ENCODE measurements at regions not wholly inside any gene's neighbourhood (a gene's known extent, or its start where the extent isn't known, plus 50 kb on each side); places are given as distances from the start of the nearest gene placed in this dataset.

DNA sequence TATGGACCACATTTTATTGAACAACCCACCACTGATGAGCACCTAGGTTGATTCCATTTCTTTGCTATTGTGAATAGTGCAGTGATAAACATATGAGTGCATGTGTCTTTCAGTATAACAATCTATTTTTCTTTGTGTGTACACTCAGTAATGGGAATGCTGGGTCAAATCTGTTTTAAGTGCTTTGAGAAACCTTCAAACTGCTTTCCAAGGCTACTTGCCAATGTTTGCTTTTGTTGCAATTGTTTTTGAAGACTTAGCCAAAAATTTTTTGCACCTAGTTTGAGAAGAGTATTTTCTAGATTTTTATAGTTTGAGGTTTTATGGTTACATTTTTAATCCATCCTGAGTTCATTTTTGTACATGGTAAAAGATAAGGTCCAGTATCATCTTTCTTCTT, 587.4 kb upstream of the SETBP1 start:
- no peaks in the 10 kb centered on the region for H3K9me3 ChIP-seq (ENCODE audit: low read length)
- H3K4me1 ChIP-seq (ENCODE audit: insufficient read depth, low read length), result no peaks in the 10 kb centered on the region
- no peak overlapping the region for H3K4me3 Mint-ChIP-seq
- H3K4me3 ChIP-seq (ENCODE audit: low read length), result no peak overlapping the region
- no peaks in the 10 kb centered on the region for H3K27me3 ChIP-seq (ENCODE audit: insufficient read depth, low read length, poor library complexity, severe bottlenecking)
- H3K9me3 Mint-ChIP-seq, result peaks cover 0 to 15% (median 8%) of the 10 kb centered on the region in 5 donors
- no peaks in the 10 kb centered on the region for H3K36me3 ChIP-seq (ENCODE audit: insufficient read depth, low read length)
- CTCF ChIA-PET, result no interaction called here
- H3K27ac Mint-ChIP-seq, result no peak overlapping the region
- no peaks in the 10 kb centered on the region for H3K36me3 Mint-ChIP-seq
- no peak for DNase-seq
- POLR2A ChIA-PET, result no interaction called here
- no peaks in the 10 kb centered on the region for H3K4me1 Mint-ChIP-seq
- H3K27me3 Mint-ChIP-seq, result no peaks in the 10 kb centered on the region
- H3K27ac ChIP-seq (ENCODE audit: low read depth, low read length), result no peak overlapping the region

DNA sequence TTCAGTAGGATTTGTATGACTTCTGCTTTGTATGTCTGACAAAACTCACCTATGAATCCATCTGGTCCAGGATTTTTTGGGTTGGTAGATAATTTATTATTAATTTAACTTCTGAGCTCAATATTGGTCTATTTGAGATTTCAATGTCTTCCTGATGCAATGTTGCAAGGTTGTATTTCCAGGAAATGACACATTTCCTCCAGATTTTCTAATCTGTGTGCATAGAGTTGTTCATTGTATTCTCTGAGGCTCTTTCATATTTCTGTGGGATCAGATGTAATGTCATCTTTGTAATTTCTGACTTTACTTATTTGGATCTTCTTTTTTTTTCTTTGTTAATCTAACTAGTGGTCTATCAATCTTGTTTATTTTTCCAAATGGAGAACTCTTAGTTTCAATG, 584.7 kb upstream of the SETBP1 start:
- Histone ChIP-seq H3K4me3 (ENCODE audit: low read length) (no peak overlapping the region), H3K27ac (ENCODE audit: low read depth, low read length) (no peak overlapping the region), H3K9me3 (ENCODE audit: low read length) (no peaks in the 10 kb centered on the region), H3K36me3 (ENCODE audit: insufficient read depth, low read length) (no peaks in the 10 kb centered on the region), H3K4me1 (ENCODE audit: insufficient read depth, low read length) (no peaks in the 10 kb centered on the region), H3K27me3 (ENCODE audit: insufficient read depth, low read length, poor library complexity, severe bottlenecking) (no peaks in the 10 kb centered on the region)
- no peak for DNase-seq
- ChIA-PET CTCF (no interaction called here), POLR2A (no interaction called here)
- H3K4me1 Mint-ChIP-seq, result no peaks in the 10 kb centered on the region
- no peak overlapping the region for H3K27ac Mint-ChIP-seq
- H3K9me3 Mint-ChIP-seq, result peaks cover 1 to 22% (median 8%) of the 10 kb centered on the region in 5 donors
- H3K4me3 Mint-ChIP-seq, result no peak overlapping the region
- H3K36me3 Mint-ChIP-seq, result no peaks in the 10 kb centered on the region
- no peaks in the 10 kb centered on the region for H3K27me3 Mint-ChIP-seq

- Histone ChIP-seq H3K27ac (ENCODE audit: low read depth, low read length) (no peak overlapping the region), H3K4me3 (ENCODE audit: low read length) (no peak overlapping the region), H3K27me3 (ENCODE audit: insufficient read depth, low read length, poor library complexity, severe bottlenecking) (no peaks in the 10 kb centered on the region), H3K9me3 (ENCODE audit: low read length) (no peaks in the 10 kb centered on the region), H3K4me1 (ENCODE audit: insufficient read depth, low read length) (no peaks in the 10 kb centered on the region), H3K36me3 (ENCODE audit: insufficient read depth, low read length) (no peaks in the 10 kb centered on the region)
- Mint-ChIP-seq H3K27ac (no peak overlapping the region), H3K4me3 (no peak overlapping the region), H3K36me3 (no peaks in the 10 kb centered on the region), H3K4me1 (no peaks in the 10 kb centered on the region), H3K27me3 (no peaks in the 10 kb centered on the region), H3K9me3 (peaks cover 1 to 20% (median 8%) of the 10 kb centered on the region in 5 donors)
- no peak for DNase-seq
- POLR2A ChIA-PET, result no interaction called here
- CTCF ChIA-PET, result no interaction called here
Measured at GRCh38 chr18:44098551-44099098, 582.1 kb upstream of the SETBP1 start.

GRCh38 chr18:44107187-44107586, 573.5 kb upstream of the SETBP1 start:
- Mint-ChIP-seq H3K27ac (no peak overlapping the region), H3K9me3 (peaks cover 0 to 12% (median 0%) of the 10 kb centered on the region in 5 donors), H3K4me3 (no peak overlapping the region), H3K36me3 (no peaks in the 10 kb centered on the region), H3K4me1 (no peaks in the 10 kb centered on the region), H3K27me3 (no peaks in the 10 kb centered on the region)
- Histone ChIP-seq H3K9me3 (ENCODE audit: low read length) (no peaks in the 10 kb centered on the region), H3K4me1 (ENCODE audit: insufficient read depth, low read length) (no peaks in the 10 kb centered on the region), H3K36me3 (ENCODE audit: insufficient read depth, low read length) (no peaks in the 10 kb centered on the region), H3K27me3 (ENCODE audit: insufficient read depth, low read length, poor library complexity, severe bottlenecking) (no peaks in the 10 kb centered on the region), H3K4me3 (ENCODE audit: low read length) (no peak overlapping the region), H3K27ac (ENCODE audit: low read depth, low read length) (no peak overlapping the region)
- CTCF ChIA-PET, result no interaction called here
- no peak for DNase-seq
- POLR2A ChIA-PET, result no interaction called here

DNA sequence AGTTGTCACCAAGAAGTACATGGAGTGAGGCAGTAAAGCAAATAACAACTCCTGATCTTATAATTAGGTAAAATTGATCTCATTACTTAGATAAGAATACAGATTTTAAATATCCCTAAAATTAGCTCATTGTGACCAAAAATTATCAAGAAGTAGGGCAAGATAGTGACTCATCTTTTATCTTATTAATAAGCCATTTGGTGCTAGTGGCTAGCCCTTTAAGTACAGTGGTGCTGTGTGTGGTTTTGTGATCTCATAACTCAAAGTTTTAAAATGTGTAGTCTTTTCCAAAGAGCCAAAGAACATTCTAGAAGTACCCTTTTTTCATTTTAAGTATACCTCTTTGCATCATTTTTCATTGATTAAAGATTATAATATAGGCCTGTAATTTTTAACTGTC, 569.4 kb upstream of the SETBP1 start:
- POLR2A ChIA-PET, result no interaction called here

DNA sequence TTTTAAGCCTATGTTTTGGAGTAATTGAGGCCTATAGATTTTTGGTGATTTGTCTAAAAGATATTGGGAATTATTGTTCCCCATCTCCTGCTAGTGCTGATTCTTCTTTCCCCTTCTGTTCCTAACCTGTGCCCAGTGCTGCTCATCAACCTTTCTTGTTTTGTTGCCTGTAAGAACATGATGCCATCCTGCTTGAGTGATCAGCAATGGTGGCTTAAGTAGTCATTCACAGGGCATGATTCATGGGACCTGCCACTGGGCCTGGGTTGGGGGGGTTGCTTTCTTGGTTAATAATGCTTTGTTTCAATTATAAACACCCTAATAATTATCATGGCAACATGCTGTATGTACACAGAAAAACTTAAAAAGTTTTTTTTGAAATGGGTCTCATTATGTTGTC, 562.9 kb upstream of the SETBP1 start:
- no peak overlapping the region for H3K4me3 ChIP-seq (ENCODE audit: low read length)
- Mint-ChIP-seq H3K4me3 (no peak overlapping the region), H3K4me1 (no peaks in the 10 kb centered on the region), H3K9me3 (peaks cover 0 to 17% (median 0%) of the 10 kb centered on the region in 5 donors), H3K27me3 (peaks cover 0 to 2% of the 10 kb centered on the region in 2 donors), H3K27ac (no peak overlapping the region), H3K36me3 (no peaks in the 10 kb centered on the region)
- ChIA-PET POLR2A (no interaction called here), CTCF (no interaction called here)
- DNase-seq, result no peak
- no peaks in the 10 kb centered on the region for H3K36me3 ChIP-seq (ENCODE audit: insufficient read depth, low read length)
- H3K27ac ChIP-seq (ENCODE audit: low read depth, low read length), result no peak overlapping the region
- no peaks in the 10 kb centered on the region for H3K9me3 ChIP-seq (ENCODE audit: low read length)
- no peaks in the 10 kb centered on the region for H3K27me3 ChIP-seq (ENCODE audit: insufficient read depth, low read length, poor library complexity, severe bottlenecking)
- H3K4me1 ChIP-seq (ENCODE audit: insufficient read depth, low read length), result no peaks in the 10 kb centered on the region

More for the DNA sequence above, 569.4 kb upstream of the SETBP1 start:
- Mint-ChIP-seq H3K4me1 (no peaks in the 10 kb centered on the region), H3K36me3 (no peaks in the 10 kb centered on the region), H3K9me3 (peaks cover 0 to 15% (median 2%) of the 10 kb centered on the region in 5 donors), H3K27ac (no peak overlapping the region), H3K27me3 (no peaks in the 10 kb centered on the region), H3K4me3 (no peak overlapping the region)
- Histone ChIP-seq H3K27me3 (ENCODE audit: insufficient read depth, low read length, poor library complexity, severe bottlenecking) (no peaks in the 10 kb centered on the region), H3K27ac (ENCODE audit: low read depth, low read length) (no peak overlapping the region), H3K4me3 (ENCODE audit: low read length) (no peak overlapping the region), H3K9me3 (ENCODE audit: low read length) (no peaks in the 10 kb centered on the region), H3K36me3 (ENCODE audit: insufficient read depth, low read length) (no peaks in the 10 kb centered on the region), H3K4me1 (ENCODE audit: insufficient read depth, low read length) (no peaks in the 10 kb centered on the region)
- DNase-seq, result no peak
- CTCF ChIA-PET, result no interaction called here

DNA sequence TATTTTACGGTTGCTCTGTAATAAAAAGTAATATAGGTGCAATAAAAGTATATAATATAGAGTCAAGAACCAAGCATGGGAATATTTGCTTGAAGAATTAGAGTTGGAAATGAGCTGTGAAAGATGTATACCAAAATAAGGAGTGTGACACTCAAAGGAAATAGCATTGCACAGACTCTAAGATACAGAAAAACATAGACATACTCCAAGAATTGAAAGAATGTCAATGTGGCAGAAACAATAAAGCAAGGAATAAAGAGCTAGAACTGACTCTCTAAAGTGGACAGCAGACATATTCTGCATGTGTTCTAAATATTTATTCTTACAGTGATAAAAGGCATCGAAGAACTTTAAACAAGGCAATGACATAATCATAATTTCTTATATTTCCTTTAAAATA, 561.1 kb upstream of the SETBP1 start:
- no peaks in the 10 kb centered on the region for H3K4me1 Mint-ChIP-seq
- H3K36me3 ChIP-seq (ENCODE audit: insufficient read depth, low read length), result no peaks in the 10 kb centered on the region
- ChIA-PET POLR2A (no interaction called here), CTCF (no interaction called here)
- no peak overlapping the region for H3K27ac ChIP-seq (ENCODE audit: low read depth, low read length)
- peaks cover 0 to 7% (median 2%) of the 10 kb centered on the region in 5 donors for H3K9me3 Mint-ChIP-seq
- DNase-seq, result no peak
- no peaks in the 10 kb centered on the region for H3K27me3 ChIP-seq (ENCODE audit: insufficient read depth, low read length, poor library complexity, severe bottlenecking)
- H3K36me3 Mint-ChIP-seq, result no peaks in the 10 kb centered on the region
- no peaks in the 10 kb centered on the region for H3K4me1 ChIP-seq (ENCODE audit: insufficient read depth, low read length)
- no peaks in the 10 kb centered on the region for H3K9me3 ChIP-seq (ENCODE audit: low read length)
- no peak overlapping the region for H3K27ac Mint-ChIP-seq
- peaks cover 0 to 2% of the 10 kb centered on the region in 2 donors for H3K27me3 Mint-ChIP-seq
- H3K4me3 ChIP-seq (ENCODE audit: low read length), result no peak overlapping the region
- H3K4me3 Mint-ChIP-seq, result no peak overlapping the region

DNA sequence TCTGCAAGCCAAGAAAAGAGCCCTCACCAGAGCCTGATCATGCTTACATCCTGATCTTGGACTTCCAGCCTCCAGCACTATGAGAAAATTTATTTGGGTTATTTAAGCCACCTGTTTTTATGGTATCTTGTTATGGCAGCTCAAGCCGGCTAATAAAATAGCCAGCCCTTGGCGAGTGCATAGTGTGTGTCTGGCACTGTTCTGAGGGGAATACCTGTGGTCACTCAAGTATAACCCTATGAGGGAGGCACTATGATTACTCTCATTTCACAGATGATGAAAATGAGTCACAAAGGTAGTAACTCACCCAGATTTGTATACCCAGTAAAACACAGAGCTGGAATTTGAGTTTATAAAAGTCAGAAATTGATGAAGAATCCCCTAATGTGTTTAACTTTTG, 556.9 kb upstream of the SETBP1 start:
- H3K36me3 Mint-ChIP-seq, result no peaks in the 10 kb centered on the region
- H3K4me1 Mint-ChIP-seq, result no peaks in the 10 kb centered on the region
- CTCF ChIA-PET, result no interaction called here
- DNase-seq, result no peak
- Histone ChIP-seq H3K27ac (ENCODE audit: low read depth, low read length) (no peak overlapping the region), H3K36me3 (ENCODE audit: insufficient read depth, low read length) (no peaks in the 10 kb centered on the region), H3K4me3 (ENCODE audit: low read length) (no peak overlapping the region), H3K9me3 (ENCODE audit: low read length) (no peaks in the 10 kb centered on the region), H3K4me1 (ENCODE audit: insufficient read depth, low read length) (no peaks in the 10 kb centered on the region), H3K27me3 (ENCODE audit: insufficient read depth, low read length, poor library complexity, severe bottlenecking) (no peaks in the 10 kb centered on the region)
- H3K4me3 Mint-ChIP-seq, result no peak overlapping the region
- H3K9me3 Mint-ChIP-seq, result peaks cover 0 to 4% (median 2%) of the 10 kb centered on the region in 5 donors
- POLR2A ChIA-PET, result no interaction called here
- H3K27ac Mint-ChIP-seq, result no peak overlapping the region
- no peaks in the 10 kb centered on the region for H3K27me3 Mint-ChIP-seq

DNA sequence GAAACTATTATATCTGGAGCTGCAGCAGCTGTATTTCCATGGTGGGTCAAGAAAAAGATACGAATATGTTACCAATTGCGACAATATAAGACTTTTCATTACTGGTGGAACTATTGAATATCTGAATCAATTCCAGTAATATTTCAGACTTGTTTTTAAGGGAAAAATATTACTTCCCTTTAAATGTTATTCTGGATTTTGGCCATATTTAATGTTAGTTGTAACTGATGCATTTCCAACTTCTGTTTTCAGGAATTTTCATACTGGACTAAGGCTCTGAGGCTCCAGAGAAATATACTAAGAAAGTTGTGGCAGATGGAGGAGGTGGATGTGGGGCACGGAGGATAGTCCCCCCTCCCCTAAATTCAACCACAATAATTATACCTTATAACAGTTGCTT, 555.2 kb upstream of the SETBP1 start:
- DNase-seq, result no peak
- Mint-ChIP-seq H3K27ac (no peak overlapping the region), H3K36me3 (no peaks in the 10 kb centered on the region), H3K27me3 (no peaks in the 10 kb centered on the region), H3K4me3 (no peak overlapping the region), H3K4me1 (no peaks in the 10 kb centered on the region), H3K9me3 (peaks cover 0 to 4% (median 2%) of the 10 kb centered on the region in 5 donors)
- no peaks in the 10 kb centered on the region for H3K9me3 ChIP-seq (ENCODE audit: low read length)
- H3K4me3 ChIP-seq (ENCODE audit: low read length), result no peak overlapping the region
- POLR2A ChIA-PET, result no interaction called here
- CTCF ChIA-PET, result no interaction called here
- no peaks in the 10 kb centered on the region for H3K27me3 ChIP-seq (ENCODE audit: insufficient read depth, low read length, poor library complexity, severe bottlenecking)
- no peak overlapping the region for H3K27ac ChIP-seq (ENCODE audit: low read depth, low read length)
- H3K4me1 ChIP-seq (ENCODE audit: insufficient read depth, low read length), result no peaks in the 10 kb centered on the region
- no peaks in the 10 kb centered on the region for H3K36me3 ChIP-seq (ENCODE audit: insufficient read depth, low read length)

Data from CD8-positive, alpha-beta memory T cell (primary cell).